PFSK-1 (cell line): ENCODE measurements at regions not wholly inside any gene's neighbourhood (a gene's known extent, or its start where the extent isn't known, plus 50 kb on each side); places are given as distances from the start of the nearest gene placed in this dataset.

ENCODE experiments used
- POLR2AphosphoS5 ChIP-seq: IDR thresholded peaks from 2 replicates; pipeline ENCODE4 v1.6.1; 2012; ENCODE audit warnings: low read depth, mild to moderate bottlenecking, control low read depth, low read length, moderate library complexity
- REST ChIP-seq, 2 experiments: IDR thresholded peaks; 2 replicates each; pipeline versions ENCODE4 v1.6.1 to v1.8.0; 2011 to 2012; ENCODE audit warnings: low read depth in 2 of 2, low read length in 2 of 2, control low read depth in 1 of 2, inconsistent platforms in 1 of 2, mild to moderate bottlenecking in 1 of 2, moderate library complexity in 1 of 2; ENCODE audit not compliant: insufficient read depth in 1 of 2
- TAF1 ChIP-seq: IDR thresholded peaks from 2 replicates; pipeline ENCODE4 v1.6.1; 2012; ENCODE audit warnings: low read length, control low read depth, borderline replicate concordance; ENCODE audit not compliant: insufficient read depth

- TF ChIP-seq POLR2AphosphoS5 (no peak), REST (IDR thresholded peaks at IDR 0.05; ENCODE audit: insufficient read depth in 1 of 2, low read depth in 2 of 2, low read length in 2 of 2) (no peak), TAF1 (no peak)
Measured at GRCh38 chr2:220129391-220129790, 502.0 kb downstream of the SLC4A3 start.
